ENCODE measurements at regions not wholly inside any gene's neighbourhood (a gene's known extent, or its start where the extent isn't known, plus 50 kb on each side); places are given as distances from the start of the nearest gene placed in this dataset.
"Not testable (repeated sequence)": the region's sequence is repeated elsewhere in the genome, so short reads cannot be mapped to it uniquely, and the experiment has no call there.

- DNase-seq: no peak
Observed at GRCh38 chr16:73427164-73427563, 379.2 kb upstream of the ZFHX3 start.

- no peak for DNase-seq
Observed at GRCh38 chr16:73426433-73427160, 378.7 kb upstream of the ZFHX3 start.

DNA sequence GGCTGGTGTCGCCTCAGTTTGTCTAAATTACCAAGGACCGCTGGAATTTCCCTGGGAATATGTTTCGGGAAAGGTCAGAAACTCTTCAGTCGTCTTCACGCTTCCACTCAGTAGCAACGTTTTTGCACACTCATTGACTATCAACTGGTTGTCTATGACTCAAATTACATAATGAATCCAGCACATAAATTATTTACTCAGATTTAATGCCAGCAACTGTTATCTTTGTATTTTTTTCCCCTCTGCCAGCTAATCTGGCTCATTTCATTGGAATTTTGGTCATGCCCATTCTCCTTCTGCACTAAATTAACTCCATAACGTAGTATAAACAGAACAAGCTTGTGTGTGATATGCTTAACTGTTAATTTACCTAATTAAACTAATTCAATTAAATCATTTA, 372.7 kb upstream of the ZFHX3 start:
- no peak for DNase-seq

DNA sequence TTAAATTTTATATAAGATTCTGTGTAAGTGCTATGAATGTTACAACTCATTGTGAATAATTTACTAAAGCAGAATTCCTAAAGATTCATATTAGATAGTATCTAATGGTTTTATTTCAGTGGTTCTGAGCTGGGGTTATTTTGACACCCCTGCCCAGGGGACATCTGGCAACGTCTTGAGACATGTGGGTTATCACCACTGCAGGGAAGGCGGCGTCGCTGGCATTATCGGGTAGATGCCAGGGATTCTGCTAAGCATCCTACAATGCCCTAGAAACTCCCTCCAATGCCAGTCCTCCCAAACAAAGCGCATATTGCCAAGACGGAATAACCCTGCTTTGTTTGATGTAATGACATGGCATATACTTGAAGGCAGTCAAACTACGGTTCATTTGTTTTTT, 372.3 kb upstream of the ZFHX3 start:
- no peak for DNase-seq

DNA sequence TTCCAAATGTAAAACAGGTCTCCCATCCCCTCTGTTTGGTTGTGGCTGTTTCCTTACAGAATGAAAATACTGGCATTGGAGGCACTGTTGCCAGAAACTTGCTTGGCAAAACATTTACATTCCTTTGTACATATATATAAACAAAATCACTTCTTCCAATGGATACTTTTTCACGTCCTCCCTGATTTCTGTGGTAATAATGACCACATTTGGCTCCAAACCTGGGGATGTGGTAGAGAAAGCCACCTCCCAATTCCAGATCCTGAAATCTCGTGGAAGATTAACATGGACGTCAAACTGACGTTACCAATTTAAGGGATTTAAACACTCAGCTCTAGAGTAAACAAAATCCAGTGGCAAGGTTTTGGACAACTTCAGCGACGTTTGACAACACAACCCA, 370.8 kb upstream of the ZFHX3 start:
- DNase-seq: no peak

GRCh38 chr16:73418051-73418450, 370.1 kb upstream of the ZFHX3 start:
- no peak for DNase-seq

DNA sequence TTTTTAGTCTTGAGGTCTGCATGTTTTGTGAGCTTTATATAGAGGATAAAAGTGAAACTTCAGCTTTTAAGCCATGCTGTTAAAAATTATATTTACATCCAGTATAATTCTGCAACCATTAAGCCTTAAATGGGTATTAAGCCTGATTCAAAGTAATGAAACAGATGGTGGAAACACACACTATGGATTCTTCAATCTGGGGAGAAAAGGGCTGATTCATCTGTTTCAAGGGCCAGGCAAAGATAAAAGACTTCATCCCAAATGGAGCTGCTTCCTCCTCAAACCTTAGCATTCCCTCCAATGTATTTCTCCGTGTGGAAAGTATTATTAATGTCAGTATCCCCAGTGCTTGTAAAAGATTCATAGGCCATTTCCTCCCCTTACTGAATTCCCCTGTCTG, 367.4 kb upstream of the ZFHX3 start:
- no peak for DNase-seq

DNA sequence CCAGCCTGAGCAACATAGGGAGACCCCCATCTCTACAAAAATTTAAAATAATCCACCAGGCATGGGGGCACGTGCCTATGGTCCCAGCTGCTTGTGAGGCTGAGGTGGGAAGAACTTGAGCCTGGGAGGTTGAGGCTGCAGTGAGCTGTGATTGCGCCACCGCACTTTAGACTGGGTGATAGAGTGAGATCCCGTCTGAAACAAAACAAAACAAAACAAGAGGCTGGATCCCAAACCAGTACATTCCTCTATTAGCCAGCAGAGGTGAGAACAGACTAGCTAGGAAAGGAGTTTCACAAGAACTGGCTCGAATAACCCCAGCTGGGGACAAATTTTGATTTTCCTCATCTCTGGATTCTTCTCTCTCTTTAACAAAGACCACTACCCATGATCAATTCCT, 366.7 kb upstream of the ZFHX3 start:
- no peak for DNase-seq

DNA sequence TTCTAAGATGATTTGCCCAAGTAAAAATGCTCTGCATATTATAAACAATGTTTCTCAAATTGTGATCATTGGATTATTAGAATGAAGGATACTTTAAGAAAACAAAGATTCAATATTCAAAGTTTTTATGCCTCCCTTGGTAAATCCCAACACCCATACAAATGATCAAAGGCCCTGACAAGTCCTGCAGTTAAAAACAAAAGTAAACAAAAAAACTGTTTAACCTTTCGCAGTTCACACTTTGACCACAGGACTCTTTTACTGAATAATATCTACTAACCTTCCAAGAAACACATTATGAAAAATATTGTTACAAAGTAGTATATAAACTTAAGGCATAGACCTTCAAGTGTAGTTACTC, 365.9 kb upstream of the ZFHX3 start:
- no peak for DNase-seq

GRCh38 chr16:73413091-73413829, 365.3 kb upstream of the ZFHX3 start:
- DNase-seq: no peak

DNA sequence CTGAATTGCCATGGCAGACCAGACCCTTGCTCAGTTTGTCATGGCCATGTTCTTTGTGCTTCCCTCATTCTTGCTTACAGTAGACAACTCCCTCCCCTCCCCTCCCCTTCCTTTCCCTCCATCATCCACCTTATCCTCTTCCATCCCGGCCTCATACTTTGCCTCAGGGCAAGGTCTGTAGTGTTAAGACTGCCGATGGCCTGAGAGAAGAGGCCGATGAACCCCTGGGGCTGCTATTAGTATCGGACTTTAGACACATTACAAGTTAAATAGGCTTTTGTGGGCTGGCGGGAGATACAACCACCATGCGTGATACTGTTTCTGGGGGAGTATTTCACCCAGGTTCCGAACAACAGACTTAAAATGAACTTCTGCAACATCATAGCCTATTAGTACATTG, 364.5 kb upstream of the ZFHX3 start:
- no peak for DNase-seq

GRCh38 chr16:73408716-73409115, 360.8 kb upstream of the ZFHX3 start:
- no peak for DNase-seq

- no peak for DNase-seq
Observed at GRCh38 chr16:73408311-73408710, 360.4 kb upstream of the ZFHX3 start.

GRCh38 chr16:73405851-73406250, 357.9 kb upstream of the ZFHX3 start:
- no peak for DNase-seq

DNA sequence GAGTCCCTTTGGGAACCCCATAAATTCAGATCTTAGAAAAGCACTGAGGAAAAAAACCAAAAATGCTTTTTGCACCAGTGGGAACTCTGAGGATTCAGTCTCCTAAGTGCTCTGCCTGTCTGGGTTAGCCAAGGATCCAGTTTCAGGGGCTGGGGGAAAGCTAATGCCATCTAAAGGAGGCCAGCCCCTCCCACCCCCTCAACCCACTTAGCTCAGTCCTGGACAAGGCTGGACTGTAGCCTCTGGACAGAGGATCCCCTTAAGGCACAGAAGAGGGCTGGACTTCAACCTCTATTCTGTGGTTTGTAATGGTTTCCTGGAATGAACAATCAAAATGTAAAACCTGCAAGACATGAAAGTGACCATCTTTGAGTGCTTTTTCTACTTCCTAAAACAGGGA, 356.1 kb upstream of the ZFHX3 start:
- no peak for DNase-seq

- no peak for DNase-seq
Observed at GRCh38 chr16:73403291-73403690, 355.4 kb upstream of the ZFHX3 start.

- DNase-seq: no peak
Observed at GRCh38 chr16:73400951-73401350, 353.0 kb upstream of the ZFHX3 start.

GRCh38 chr16:73399997-73400396, 352.1 kb upstream of the ZFHX3 start:
- DNase-seq: no peak

DNA sequence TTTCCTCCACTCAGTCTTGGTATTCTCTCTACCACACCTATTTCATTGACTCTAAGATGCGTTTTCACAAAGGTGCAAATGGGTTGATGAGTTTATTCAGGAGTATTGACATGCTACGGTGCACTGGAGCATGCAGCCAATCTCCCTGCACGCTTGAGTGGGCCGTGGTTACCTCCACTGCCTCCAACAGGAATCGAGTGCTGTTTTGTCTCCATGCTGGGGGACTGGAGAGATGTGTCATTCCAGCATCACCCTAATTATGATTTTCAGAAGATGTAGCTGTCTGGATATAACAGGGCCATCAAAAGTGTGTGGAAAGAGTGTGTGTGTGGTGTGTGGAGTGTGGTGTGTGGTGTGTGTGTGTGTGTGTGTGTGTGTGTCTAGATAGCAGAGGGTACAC, 351.6 kb upstream of the ZFHX3 start:
- no peak for DNase-seq

GRCh38 chr16:73398604-73399003, 350.7 kb upstream of the ZFHX3 start:
- not testable (repeated sequence) for DNase-seq

DNA sequence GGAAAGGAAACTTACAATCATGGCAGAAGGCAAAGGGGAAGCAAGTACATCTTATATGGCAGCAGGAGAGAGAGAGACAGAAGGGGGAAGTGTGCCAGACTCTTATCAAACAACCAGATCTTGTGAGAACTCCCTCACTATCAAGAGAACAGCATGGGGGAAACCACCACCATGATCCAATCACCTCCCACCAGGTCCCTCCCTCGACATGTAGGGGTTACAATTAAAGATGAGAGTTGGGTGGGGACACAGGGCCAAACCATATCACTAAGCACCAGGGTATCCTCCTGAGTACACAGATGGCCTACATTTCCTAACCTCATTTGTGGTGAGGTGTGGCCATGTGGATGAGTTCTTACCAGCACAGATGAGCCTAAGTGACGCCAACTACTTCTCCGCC, 348.6 kb upstream of the ZFHX3 start:
- DNase-seq: no peak

GRCh38 chr16:73390936-73391335, 343.0 kb upstream of the ZFHX3 start:
- no peak for DNase-seq

DNA sequence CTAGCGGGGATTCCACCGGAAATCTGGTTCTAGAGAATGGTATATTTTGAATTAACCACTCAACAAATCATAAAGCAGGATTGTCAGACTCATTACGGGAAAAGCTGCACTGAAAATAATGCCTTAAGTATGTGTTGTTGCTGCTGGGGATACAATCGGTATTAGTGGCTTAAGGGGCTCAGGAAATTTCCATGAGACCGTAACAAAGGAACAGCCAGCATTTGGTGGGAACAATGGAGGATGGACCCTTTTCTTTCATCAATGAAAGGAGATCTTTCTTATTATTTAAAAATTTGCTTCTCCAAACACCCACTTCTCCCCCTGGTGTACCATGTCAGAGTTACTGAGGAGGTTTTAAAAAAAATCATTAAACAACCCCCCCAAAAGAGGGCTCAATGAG, 342.6 kb upstream of the ZFHX3 start:
- no peak for DNase-seq

- no peak for DNase-seq
Observed at GRCh38 chr16:73389085-73389484, 341.2 kb upstream of the ZFHX3 start.

GRCh38 chr16:73387979-73388378, 340.1 kb upstream of the ZFHX3 start:
- DNase-seq: no peak

Data from CD4-positive, alpha-beta T cell treated with Interferon gamma for 1 hour (primary cell).